Neural progenitor cell (in vitro differentiated cells): ENCODE measurements at regions not wholly inside any gene's neighbourhood (a gene's known extent, or its start where the extent isn't known, plus 50 kb on each side); places are given as distances from the start of the nearest gene placed in this dataset.

Experiments
- EZH2 ChIP-seq: fragments of 200-600 bp; sonication (generic); IDR thresholded peaks from 2 replicates; pipeline ENCODE4 v1.6.1; 2017; ENCODE audit warnings: antibody characterized with exemption, mild to moderate bottlenecking, moderate library complexity
- TF ChIP-seq, protein P1 (sequence below): fragments of 200-600 bp; sonication (generic); IDR thresholded peaks from 2 replicates; pipeline ENCODE4 v1.5.1; 2017; ENCODE audit warnings: antibody characterized with exemption, mild to moderate bottlenecking

DNA sequence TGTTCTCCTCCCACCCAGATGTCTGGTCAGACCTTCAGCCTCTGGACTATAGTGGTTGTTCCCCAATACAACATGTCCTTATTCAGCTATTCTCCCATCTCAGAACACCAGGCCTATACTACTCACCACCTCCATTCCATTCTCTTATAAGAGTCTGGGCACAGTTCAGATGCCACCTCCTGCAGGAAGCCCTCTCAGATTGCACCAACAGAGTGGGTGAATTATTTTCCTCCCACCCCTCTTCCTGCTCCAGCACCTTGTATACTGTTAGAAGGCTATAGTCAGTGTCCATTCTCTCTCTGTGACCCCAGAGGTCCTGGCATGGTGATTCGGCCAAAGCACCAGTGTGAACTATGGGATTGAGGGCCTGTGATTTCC is 204.6 kb downstream of the GLI2 start:
- TF ChIP-seq, protein P1, sequence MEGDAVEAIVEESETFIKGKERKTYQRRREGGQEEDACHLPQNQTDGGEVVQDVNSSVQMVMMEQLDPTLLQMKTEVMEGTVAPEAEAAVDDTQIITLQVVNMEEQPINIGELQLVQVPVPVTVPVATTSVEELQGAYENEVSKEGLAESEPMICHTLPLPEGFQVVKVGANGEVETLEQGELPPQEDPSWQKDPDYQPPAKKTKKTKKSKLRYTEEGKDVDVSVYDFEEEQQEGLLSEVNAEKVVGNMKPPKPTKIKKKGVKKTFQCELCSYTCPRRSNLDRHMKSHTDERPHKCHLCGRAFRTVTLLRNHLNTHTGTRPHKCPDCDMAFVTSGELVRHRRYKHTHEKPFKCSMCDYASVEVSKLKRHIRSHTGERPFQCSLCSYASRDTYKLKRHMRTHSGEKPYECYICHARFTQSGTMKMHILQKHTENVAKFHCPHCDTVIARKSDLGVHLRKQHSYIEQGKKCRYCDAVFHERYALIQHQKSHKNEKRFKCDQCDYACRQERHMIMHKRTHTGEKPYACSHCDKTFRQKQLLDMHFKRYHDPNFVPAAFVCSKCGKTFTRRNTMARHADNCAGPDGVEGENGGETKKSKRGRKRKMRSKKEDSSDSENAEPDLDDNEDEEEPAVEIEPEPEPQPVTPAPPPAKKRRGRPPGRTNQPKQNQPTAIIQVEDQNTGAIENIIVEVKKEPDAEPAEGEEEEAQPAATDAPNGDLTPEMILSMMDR, result no peak
- no peak for TF ChIP-seq EZH2
